H1 (cell line): ENCODE measurements at regions not wholly inside any gene's neighbourhood (a gene's known extent, or its start where the extent isn't known, plus 50 kb on each side); places are given as distances from the start of the nearest gene placed in this dataset.
A peak's percentile ranks its signal among the peaks of the same experiment; 100 is the strongest.

ENCODE experiments used
- CTCF ChIA-PET: fragments of 300-600 bp; sonication (Branson Sonifier 250); formaldehyde crosslinking; loops from one replicate; lab custom pipeline; 2021; ENCODE audit not compliant: partially characterized antibody; lab: Charles Lee
- POLR2A ChIA-PET: fragments of 300-600 bp; sonication (Branson Sonifier 250); formaldehyde crosslinking; loops from one replicate; lab custom pipeline; 2021; ENCODE audit warnings: inconsistent platforms; ENCODE audit not compliant: partially characterized antibody; lab: Charles Lee
- DNase-seq, 2 experiments: peaks; one replicate each; pipeline versions ENCODE4 v3.0.0 to v3.0.0-alpha.2; 2010 to 2022; ENCODE audit warnings: low spot score in 2 of 2, low read depth in 1 of 2, mixed read lengths in 1 of 2
- FAIRE-seq: peaks from 2 replicates; lab custom pipeline; 2011; peaks lifted over from hg19 to GRCh38; lab: Jason Lieb, UNC
- H2AFZ ChIP-seq: 2 replicates; pipeline ENCODE4 v1.8.1; 2012; ENCODE audit warnings: low read length, inconsistent platforms
- H2AK5ac ChIP-seq: 2 replicates; pipeline ENCODE4 v1.6.1; 2013; ENCODE audit warnings: low read depth, low read length
- H2BK120ac ChIP-seq: replicated peaks from 2 replicates; pipeline ENCODE3; 2013; ENCODE audit warnings: low read depth, low read length, inconsistent platforms
- H2BK12ac ChIP-seq: 2 replicates; pipeline ENCODE4 v1.6.1; 2013; ENCODE audit warnings: low read depth, low read length
- H2BK15ac ChIP-seq: 2 replicates; pipeline ENCODE4 v1.6.1; 2013; ENCODE audit warnings: low read length
- H2BK20ac ChIP-seq: 2 replicates; pipeline ENCODE4 v1.6.1; 2013; ENCODE audit warnings: low read length
- H2BK5ac ChIP-seq: 2 replicates; pipeline ENCODE4 v1.6.1; 2013; ENCODE audit warnings: low read depth, low read length
- H3K14ac ChIP-seq: 2 replicates; pipeline ENCODE4 v1.6.1; 2013; ENCODE audit warnings: inconsistent platforms; ENCODE audit not compliant: insufficient read length
- H3K18ac ChIP-seq: 2 replicates; pipeline ENCODE4 v1.6.1; 2013; ENCODE audit warnings: low read length; ENCODE audit errors: extremely low read depth
- H3K23ac ChIP-seq: 2 replicates; pipeline ENCODE4 v1.6.1; 2013; ENCODE audit warnings: inconsistent platforms; ENCODE audit not compliant: insufficient read length
- H3K23me2 ChIP-seq: 2 replicates; pipeline ENCODE4 v1.6.1; 2013; ENCODE audit warnings: low read depth, low read length
- H3K27ac ChIP-seq: 2 replicates; pipeline ENCODE4 v1.6.1; 2011; ENCODE audit warnings: low read depth, low read length, inconsistent platforms
- H3K27me3 ChIP-seq, 4 experiments: replicated peaks in 1 of 4; 1 replicate in 1 of 4; 2 replicates in 3 of 4; pipeline versions ENCODE4 v1.6.1 to v1.8.1; 2011 to 2013; ENCODE audit warnings: low read length in 3 of 4, mild to moderate bottlenecking in 3 of 4, inconsistent platforms in 2 of 4, mixed read lengths in 2 of 4, moderate library complexity in 1 of 4; ENCODE audit not compliant: control insufficient read depth in 3 of 4, insufficient read depth in 3 of 4; ENCODE audit errors: extremely low read depth in 1 of 4
- H3K36me3 ChIP-seq, 4 experiments: 2 replicates each; pipeline versions ENCODE4 v1.6.1 to v1.8.1; 2011 to 2013; ENCODE audit warnings: mild to moderate bottlenecking in 4 of 4, low read length in 3 of 4, moderate library complexity in 2 of 4, control low read depth in 1 of 4, inconsistent platforms in 1 of 4; ENCODE audit not compliant: insufficient read depth in 4 of 4, control insufficient read depth in 2 of 4
- H3K4ac ChIP-seq: replicated peaks from 2 replicates; pipeline ENCODE3; 2013; ENCODE audit warnings: low read length, low read depth, mixed read lengths, inconsistent platforms; ENCODE audit not compliant: insufficient read length
- H3K4me1 ChIP-seq, 4 experiments: replicated peaks in 1 of 4; 1 replicate in 1 of 4; 2 replicates in 3 of 4; pipeline versions ENCODE4 v1.6.1 to v1.8.1; 2011 to 2013; ENCODE audit warnings: low read length in 3 of 4, inconsistent platforms in 2 of 4, mixed read lengths in 1 of 4; ENCODE audit not compliant: insufficient read depth in 4 of 4, control insufficient read depth in 3 of 4
- H3K4me2 ChIP-seq, 2 experiments: 2 replicates each; pipeline versions ENCODE4 v1.6.1 to v1.8.1; 2011 to 2013; ENCODE audit warnings: low read depth in 2 of 2, low read length in 2 of 2, control low read depth in 1 of 2, inconsistent platforms in 1 of 2, mild to moderate bottlenecking in 1 of 2; ENCODE audit not compliant: insufficient read depth in 1 of 2
- H3K4me3 ChIP-seq, 4 experiments: fragments of 200-600, 300-600 bp in 1 of 4; sonication (generic), shearing (Covaris generic), sonication (Bioruptor Twin) in 1 of 4; 2 replicates each; pipeline versions ENCODE4 v1.5.1 to v1.8.1; 2011 to 2016; ENCODE audit warnings: low read length in 4 of 4, low read depth in 3 of 4, control low read depth in 2 of 4, inconsistent platforms in 2 of 4, mild to moderate bottlenecking in 2 of 4, mixed read lengths in 1 of 4, moderate library complexity in 1 of 4; ENCODE audit not compliant: insufficient read depth in 2 of 4; ENCODE audit errors: extremely low read depth in 1 of 4
- H3K56ac ChIP-seq: replicated peaks from 2 replicates; pipeline ENCODE3; 2013; ENCODE audit warnings: low read depth, mild to moderate bottlenecking, mixed read lengths, low read length, inconsistent platforms; ENCODE audit not compliant: insufficient read length
- H3K79me1 ChIP-seq: 2 replicates; pipeline ENCODE4 v1.6.1; 2013; ENCODE audit warnings: low read depth, low read length, control low read depth
- H3K79me2 ChIP-seq, 2 experiments: 2 replicates each; pipeline versions ENCODE4 v1.6.1 to v1.8.1; 2012 to 2013; ENCODE audit warnings: low read length in 2 of 2, mild to moderate bottlenecking in 2 of 2, inconsistent platforms in 1 of 2; ENCODE audit not compliant: insufficient read depth in 2 of 2, control insufficient read depth in 1 of 2
- H3K9ac ChIP-seq, 4 experiments: replicated peaks in 1 of 4; 1 replicate in 1 of 4; 2 replicates in 3 of 4; pipeline versions ENCODE4 v1.6.1 to v1.8.1; 2011 to 2013; ENCODE audit warnings: low read depth in 3 of 4, low read length in 3 of 4, control low read depth in 2 of 4, mild to moderate bottlenecking in 2 of 4, moderate library complexity in 2 of 4, inconsistent platforms in 1 of 4; ENCODE audit errors: extremely low read depth in 1 of 4
- H3K9me3 ChIP-seq, 2 experiments: 2 replicates each; pipeline versions ENCODE4 v1.6.1 to v1.8.1; 2012 to 2013; ENCODE audit warnings: mild to moderate bottlenecking in 2 of 2, moderate library complexity in 2 of 2, control low read depth in 1 of 2, inconsistent platforms in 1 of 2, low read depth in 1 of 2, low read length in 1 of 2, mixed read lengths in 1 of 2; ENCODE audit not compliant: insufficient read depth in 2 of 2
- H4K20me1 ChIP-seq, 2 experiments: replicated peaks in 1 of 2; 2 replicates each; pipeline versions ENCODE3 to v1.8.1; 2011 to 2013; ENCODE audit warnings: inconsistent platforms in 2 of 2, low read length in 2 of 2, mild to moderate bottlenecking in 1 of 2; ENCODE audit not compliant: insufficient read depth in 2 of 2, control insufficient read depth in 1 of 2
- H4K5ac ChIP-seq: 2 replicates; pipeline ENCODE4 v1.6.1; 2013; ENCODE audit warnings: low read length, low read depth, mixed read lengths, inconsistent platforms; ENCODE audit not compliant: insufficient read length
- H4K8ac ChIP-seq: 2 replicates; pipeline ENCODE4 v1.8.0; 2013; ENCODE audit warnings: mild to moderate bottlenecking, moderate library complexity, low read length, inconsistent platforms; ENCODE audit not compliant: insufficient read depth; ENCODE audit errors: extremely low read depth
- H4K91ac ChIP-seq: replicated peaks from 2 replicates; pipeline ENCODE3; 2013; ENCODE audit warnings: low read length, mixed read lengths, inconsistent platforms; ENCODE audit not compliant: insufficient read length
- RFX5 ChIP-seq: IDR thresholded peaks from 2 replicates; pipeline ENCODE4 v1.6.1; 2011; ENCODE audit warnings: low read depth, low read length, improper control_type of control experiment, borderline replicate concordance
- RNF2 ChIP-seq: fragments of 200-900, 300-1000 bp; sonication (generic); IDR thresholded peaks from 2 replicates; pipeline ENCODE4 v1.7.1; 2016; ENCODE audit warnings: borderline replicate concordance, low read depth, mild to moderate bottlenecking, antibody characterized with exemption, low read length; ENCODE audit not compliant: poor library complexity, severe bottlenecking; ENCODE audit errors: missing control alignments
- TEAD4 ChIP-seq: IDR thresholded peaks from 2 replicates; pipeline ENCODE4 v1.6.1; 2012; ENCODE audit warnings: low read depth, low read length, inconsistent platforms, mixed read lengths
- WGBS, 2 experiments: shearing (Covaris generic) in 1 of 2; methylation state at CpG; one replicate each; pipeline versions ENCODE4 v1.1.6 to v1.1.7; 2013 to 2015; ENCODE audit warnings: low lambda C conversion rate in 2 of 2, mixed read lengths in 2 of 2, inconsistent platforms in 1 of 2, low coverage in 1 of 2, missing lambda C conversion rate in 1 of 2; ENCODE audit not compliant: insufficient replicate concordance in 2 of 2, insufficient coverage in 1 of 2, insufficient read length in 1 of 2; ENCODE audit errors: extremely low coverage in 1 of 2, missing lambda C conversion rate in 1 of 2; 5-methylcytosine and 5-hydroxymethylcytosine counted together

DNA sequence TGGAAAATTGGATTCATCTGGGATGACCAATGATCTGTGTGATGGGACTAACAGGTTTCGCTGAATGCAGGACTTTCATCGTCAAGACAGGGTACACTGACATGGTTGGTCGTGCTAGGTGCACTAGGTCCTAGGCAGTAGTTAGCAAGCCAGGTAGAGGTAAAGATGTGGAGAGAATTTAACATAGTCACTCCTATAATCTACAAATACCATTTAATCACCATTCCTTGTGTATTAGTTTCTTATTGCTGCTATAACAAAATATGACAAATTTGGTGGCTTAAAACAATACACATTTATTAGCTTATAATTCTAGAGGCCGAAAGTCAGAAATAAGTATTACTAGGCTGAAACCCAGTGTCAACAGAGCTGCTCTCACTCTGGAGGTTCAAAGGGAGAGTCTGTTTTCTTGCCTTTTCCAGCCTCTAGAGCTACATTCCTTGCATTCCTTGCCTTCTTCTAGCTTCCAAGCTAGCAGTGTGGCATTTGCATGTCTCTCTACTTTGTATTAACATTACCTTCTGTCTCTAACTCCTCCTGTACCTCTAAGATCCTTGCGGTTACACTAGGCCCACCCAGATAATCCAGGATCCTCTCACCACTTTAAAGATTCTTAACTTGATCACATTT lies 98.7 kb upstream of the GRIA3 start:
- CTCF ChIA-PET: no interaction called here

More for the DNA sequence above, 98.7 kb upstream of the GRIA3 start:
- no peaks in the 10 kb centered on the region for H3K9me3 ChIP-seq
- no peak overlapping the region for H3K9ac ChIP-seq
- H3K14ac ChIP-seq: no peak overlapping the region
- no peak overlapping the region for H2BK12ac ChIP-seq
- H2BK5ac ChIP-seq: no peak overlapping the region
- no peak overlapping the region for H4K5ac ChIP-seq
- H2AFZ ChIP-seq: no peak overlapping the region
- 85% methylated on average over 5 of the region's 5 CpGs; no CpG with 5 or more reads in 1 of the 2 experiments for WGBS, 2 experiments
- no peaks in the 10 kb centered on the region for H3K79me1 ChIP-seq
- H4K20me1 ChIP-seq: no peaks in the 10 kb centered on the region
- POLR2A ChIA-PET: no interaction called here
- H3K18ac ChIP-seq: no peak overlapping the region
- no peaks in the 10 kb centered on the region; the same call in 1 of the 2 replicates for H3K23me2 ChIP-seq
- no peak overlapping the region for H2AK5ac ChIP-seq
- H3K4me2 ChIP-seq: no peak overlapping the region
- TF ChIP-seq RFX5: no peak
- peak; percentile 98 for TF ChIP-seq TEAD4
- TF ChIP-seq RNF2: no peak
- TF ChIP-seq, all 59 proteins: peak for 1
- H4K8ac ChIP-seq: no peak overlapping the region
- no peak overlapping the region for H3K27ac ChIP-seq
- H2BK15ac ChIP-seq: no peak overlapping the region
- FAIRE-seq: peak; percentile 97
- H4K91ac ChIP-seq: no peak overlapping the region
- DNase-seq: peak in 1 of 2 experiments; percentile 7
- H2BK20ac ChIP-seq: no peak overlapping the region
- no peaks in the 10 kb centered on the region for H3K36me3 ChIP-seq
- peaks cover 0 to 2% (median 0%) of the 10 kb centered on the region in 4 experiments; a peak in 3 of 7 replicates for H3K4me1 ChIP-seq
- no peak overlapping the region for H3K56ac ChIP-seq
- H3K27me3 ChIP-seq: no peaks in the 10 kb centered on the region
- no peak overlapping the region for H3K4ac ChIP-seq
- H3K23ac ChIP-seq: no peak overlapping the region
- H3K79me2 ChIP-seq: no peaks in the 10 kb centered on the region
- no peak overlapping the region for H3K4me3 ChIP-seq
- H2BK120ac ChIP-seq: no peak overlapping the region
